ENCODE measurements at regions not wholly inside any gene's neighbourhood (a gene's known extent, or its start where the extent isn't known, plus 50 kb on each side); places are given as distances from the start of the nearest gene placed in this dataset.

DNA sequence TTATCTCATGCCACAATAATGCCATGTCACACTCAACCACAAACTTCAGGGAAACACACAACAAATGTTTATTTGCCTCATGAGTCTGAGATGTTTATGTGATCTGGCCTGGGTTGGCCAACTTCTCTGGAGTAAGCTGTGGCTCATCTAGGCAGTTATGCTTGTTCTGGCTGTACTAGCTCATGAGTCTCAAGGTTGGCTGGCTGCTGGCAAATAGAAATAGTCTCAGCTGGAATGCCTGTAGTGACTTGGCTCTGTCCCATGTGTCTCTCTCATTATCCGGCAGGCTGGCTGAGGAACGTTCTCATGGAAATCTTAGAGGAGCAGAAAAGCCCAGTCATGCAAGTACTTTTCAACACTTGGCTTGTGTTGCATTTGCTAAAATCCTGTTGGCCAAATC is 234.9 kb upstream of the CDH2 start:
- no peak overlapping the region for H3K4me3 ChIP-seq (ENCODE audit: control insufficient read depth, low read depth, low read length)
- DNase-seq (ENCODE audit: low read depth) = peak; percentile 69
- TF ChIP-seq, protein P1, sequence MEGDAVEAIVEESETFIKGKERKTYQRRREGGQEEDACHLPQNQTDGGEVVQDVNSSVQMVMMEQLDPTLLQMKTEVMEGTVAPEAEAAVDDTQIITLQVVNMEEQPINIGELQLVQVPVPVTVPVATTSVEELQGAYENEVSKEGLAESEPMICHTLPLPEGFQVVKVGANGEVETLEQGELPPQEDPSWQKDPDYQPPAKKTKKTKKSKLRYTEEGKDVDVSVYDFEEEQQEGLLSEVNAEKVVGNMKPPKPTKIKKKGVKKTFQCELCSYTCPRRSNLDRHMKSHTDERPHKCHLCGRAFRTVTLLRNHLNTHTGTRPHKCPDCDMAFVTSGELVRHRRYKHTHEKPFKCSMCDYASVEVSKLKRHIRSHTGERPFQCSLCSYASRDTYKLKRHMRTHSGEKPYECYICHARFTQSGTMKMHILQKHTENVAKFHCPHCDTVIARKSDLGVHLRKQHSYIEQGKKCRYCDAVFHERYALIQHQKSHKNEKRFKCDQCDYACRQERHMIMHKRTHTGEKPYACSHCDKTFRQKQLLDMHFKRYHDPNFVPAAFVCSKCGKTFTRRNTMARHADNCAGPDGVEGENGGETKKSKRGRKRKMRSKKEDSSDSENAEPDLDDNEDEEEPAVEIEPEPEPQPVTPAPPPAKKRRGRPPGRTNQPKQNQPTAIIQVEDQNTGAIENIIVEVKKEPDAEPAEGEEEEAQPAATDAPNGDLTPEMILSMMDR (IDR thresholded peaks at IDR 0.05; ENCODE audit: control insufficient read depth, insufficient read depth, low read depth, low read length, missing control alignments) = no peak

DNA sequence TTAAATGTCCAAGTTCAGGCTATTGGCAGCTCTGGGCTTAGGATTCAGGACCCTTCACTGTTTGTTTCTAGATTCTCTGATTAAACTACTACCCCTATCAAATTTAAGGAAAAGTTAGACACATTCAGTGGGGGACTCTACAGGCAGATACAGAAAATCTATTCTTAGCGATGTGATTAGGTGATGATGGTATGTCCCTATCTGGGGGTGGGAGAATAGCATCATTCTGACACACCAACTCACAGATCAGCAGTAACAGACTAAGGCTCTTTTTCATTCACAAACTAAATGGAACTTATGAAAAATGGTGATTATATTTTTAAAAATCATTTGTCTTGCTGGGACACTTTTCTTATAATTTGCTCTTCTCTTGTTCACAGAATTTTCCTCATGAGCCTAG is 232.9 kb upstream of the CDH2 start:
- no peak for DNase-seq (ENCODE audit: low read depth)
- TF ChIP-seq, protein P1 (IDR thresholded peaks at IDR 0.05; ENCODE audit: control insufficient read depth, insufficient read depth, low read depth, low read length, missing control alignments) = no peak
- H3K4me3 ChIP-seq (ENCODE audit: control insufficient read depth, low read depth, low read length) = no peak overlapping the region

DNA sequence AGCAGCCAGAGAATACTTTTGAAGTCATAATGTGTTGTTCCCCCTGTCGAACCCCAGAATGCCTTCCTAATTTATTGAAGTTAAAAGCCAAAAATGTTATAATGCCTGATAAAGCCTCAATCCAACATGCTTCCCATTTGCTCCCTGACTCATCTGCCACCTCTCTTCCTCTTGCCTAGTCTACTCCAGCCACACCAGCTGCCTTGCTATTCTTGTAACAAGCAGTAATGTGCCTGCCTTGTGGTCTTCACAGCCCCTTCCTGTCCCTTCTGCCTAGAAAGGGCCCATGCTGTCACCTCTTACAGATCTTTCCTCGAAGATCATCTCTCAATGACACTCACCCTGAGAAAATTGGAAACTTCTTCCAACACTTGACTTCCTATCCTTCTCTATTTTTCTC is 231.6 kb upstream of the CDH2 start:
- TF ChIP-seq, protein P1 (IDR thresholded peaks at IDR 0.05; ENCODE audit: control insufficient read depth, insufficient read depth, low read depth, low read length, missing control alignments) = no peak
- no peak overlapping the region for H3K4me3 ChIP-seq (ENCODE audit: control insufficient read depth, low read depth, low read length)
- DNase-seq (ENCODE audit: low read depth) = no peak

DNA sequence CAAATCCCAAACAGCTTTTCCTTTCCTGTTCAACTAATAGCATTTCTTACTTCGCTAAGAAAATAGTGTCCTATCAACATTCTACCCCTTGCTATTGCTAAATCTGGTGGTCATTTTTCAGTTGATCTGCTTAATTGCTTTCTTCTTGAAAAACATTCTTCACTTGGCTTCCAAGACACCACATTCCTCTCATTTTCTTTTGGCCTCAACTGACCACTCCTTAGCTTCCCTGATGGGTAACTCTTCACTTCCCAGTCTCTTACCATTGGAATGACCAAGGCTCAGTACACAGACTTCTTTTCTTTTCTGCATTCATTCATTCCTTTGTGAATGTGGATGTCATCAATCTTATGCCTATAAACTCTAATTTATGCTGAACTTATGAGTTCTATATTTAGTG is 230.8 kb upstream of the CDH2 start:
- peak; percentile 24 for DNase-seq (ENCODE audit: low read depth)
- H3K4me3 ChIP-seq (ENCODE audit: control insufficient read depth, low read depth, low read length) = no peak overlapping the region
- TF ChIP-seq, protein P1 (IDR thresholded peaks at IDR 0.05; ENCODE audit: control insufficient read depth, insufficient read depth, low read depth, low read length, missing control alignments) = no peak

DNA sequence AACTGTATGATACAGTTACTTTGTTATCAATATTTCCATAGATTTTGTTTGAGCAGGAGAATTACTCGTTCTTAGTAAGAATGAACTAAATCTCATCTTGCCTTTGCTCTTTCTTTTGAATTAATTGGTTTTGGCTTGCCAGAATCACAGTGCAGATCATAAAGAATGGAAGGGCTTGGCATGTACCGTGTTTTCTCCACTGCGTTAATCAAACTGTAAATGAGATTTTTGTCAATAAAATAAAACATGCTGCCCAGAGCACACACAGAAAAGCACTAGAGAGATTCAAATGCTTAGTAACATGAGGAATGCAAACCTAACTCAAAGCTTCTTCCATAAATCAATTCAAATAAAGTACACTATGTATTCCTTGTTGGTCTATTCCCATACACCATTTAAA is 229.6 kb upstream of the CDH2 start:
- no peak overlapping the region for H3K4me3 ChIP-seq (ENCODE audit: control insufficient read depth, low read depth, low read length)
- DNase-seq (ENCODE audit: low read depth) = no peak
- TF ChIP-seq, protein P1 (IDR thresholded peaks at IDR 0.05; ENCODE audit: control insufficient read depth, insufficient read depth, low read depth, low read length, missing control alignments) = no peak

DNA sequence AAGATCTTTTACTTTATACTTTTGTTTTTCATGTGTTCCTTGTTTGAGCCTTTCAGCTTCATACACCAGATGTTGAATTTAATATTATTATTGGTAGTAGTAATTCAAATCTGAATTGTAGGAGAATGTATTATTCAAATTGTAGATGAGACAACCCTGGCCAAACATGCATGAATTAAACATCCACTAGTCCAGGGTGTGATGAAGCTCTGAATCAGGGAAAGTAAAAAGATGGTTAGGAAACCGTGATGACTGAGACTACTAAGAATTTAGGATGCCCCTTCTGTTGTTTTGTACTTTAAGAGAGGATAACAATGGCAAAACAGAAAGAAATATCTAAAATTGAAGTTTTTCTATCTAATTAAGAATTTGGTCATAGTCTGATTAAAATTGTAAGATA is 227.8 kb upstream of the CDH2 start:
- no peak overlapping the region for H3K4me3 ChIP-seq (ENCODE audit: control insufficient read depth, low read depth, low read length)
- DNase-seq (ENCODE audit: low read depth) = no peak
- TF ChIP-seq, protein P1 (IDR thresholded peaks at IDR 0.05; ENCODE audit: control insufficient read depth, insufficient read depth, low read depth, low read length, missing control alignments) = no peak

DNA sequence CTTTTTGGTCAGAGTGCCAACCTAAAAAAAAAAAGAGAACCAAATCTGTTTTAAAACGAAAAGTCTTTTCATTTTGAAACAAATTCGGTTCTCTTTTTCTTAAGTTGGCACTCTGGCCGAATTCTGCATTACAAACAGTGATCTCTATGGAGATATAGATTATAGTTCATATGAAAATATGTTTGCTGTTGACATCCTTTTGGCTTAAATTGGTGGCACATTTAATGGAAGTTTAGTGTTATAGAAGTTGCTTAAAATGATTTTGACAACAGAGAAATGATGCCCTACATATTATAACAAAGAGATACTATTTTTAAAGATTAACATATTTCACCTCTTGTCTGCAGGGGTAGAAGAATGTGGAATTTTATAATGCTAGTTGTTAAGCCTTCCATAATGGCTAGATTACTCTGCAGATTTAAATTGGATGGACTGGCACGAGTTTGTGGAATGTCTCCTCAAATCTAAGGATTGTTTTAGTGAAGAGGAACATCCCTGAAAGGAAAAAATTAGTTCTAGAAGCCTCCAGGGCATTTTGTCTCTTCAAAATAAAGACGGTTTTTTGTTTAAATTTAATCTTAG is 222.9 kb upstream of the CDH2 start:
- H3K4me3 ChIP-seq (ENCODE audit: control insufficient read depth, low read depth, low read length) = no peak overlapping the region
- no peak for DNase-seq (ENCODE audit: low read depth)
- TF ChIP-seq, protein P1 (IDR thresholded peaks at IDR 0.05; ENCODE audit: control insufficient read depth, insufficient read depth, low read depth, low read length, missing control alignments) = no peak
